OCI-LY3 (cell line): ENCODE measurements at regions not wholly inside any gene's neighbourhood (a gene's known extent, or its start where the extent isn't known, plus 50 kb on each side); places are given as distances from the start of the nearest gene placed in this dataset.

Experiments
- CTCF ChIP-seq: fragments of 200-600, 300-600 bp; sonication (generic); IDR thresholded peaks from 2 replicates; pipeline ENCODE4 v1.5.1; 2014; ENCODE audit warnings: antibody characterized with exemption, low read length, low read depth
- EZH2phosphoT487 ChIP-seq: fragments of 200-600 bp; shearing (Covaris generic); IDR thresholded peaks from 2 replicates; pipeline ENCODE4 v1.6.1; 2018; ENCODE audit warnings: antibody characterized with exemption, mixed run types, low read depth

DNA sequence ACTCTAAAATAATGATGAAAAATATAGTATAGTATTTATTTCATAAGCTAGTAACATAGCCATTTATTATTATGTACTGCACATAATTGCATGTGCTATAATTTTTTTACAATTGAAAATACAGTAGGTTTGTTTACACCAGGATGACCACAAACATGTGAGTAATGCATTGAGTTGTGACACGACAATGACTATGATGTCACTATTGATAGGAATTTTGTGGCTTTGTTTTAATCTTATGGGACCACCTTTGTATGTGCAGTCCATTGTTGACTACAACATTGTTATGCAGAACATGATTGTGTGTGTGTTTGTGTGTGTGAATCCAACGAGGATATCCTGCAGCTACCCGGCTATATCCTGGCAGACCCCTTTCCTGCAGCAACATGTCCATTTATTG lies 372.2 kb upstream of the MCTP2 start:
- TF ChIP-seq CTCF = no peak
- no peak for TF ChIP-seq EZH2phosphoT487
